ENCODE measurements at regions not wholly inside any gene's neighbourhood (a gene's known extent, or its start where the extent isn't known, plus 50 kb on each side); places are given as distances from the start of the nearest gene placed in this dataset.

DNA sequence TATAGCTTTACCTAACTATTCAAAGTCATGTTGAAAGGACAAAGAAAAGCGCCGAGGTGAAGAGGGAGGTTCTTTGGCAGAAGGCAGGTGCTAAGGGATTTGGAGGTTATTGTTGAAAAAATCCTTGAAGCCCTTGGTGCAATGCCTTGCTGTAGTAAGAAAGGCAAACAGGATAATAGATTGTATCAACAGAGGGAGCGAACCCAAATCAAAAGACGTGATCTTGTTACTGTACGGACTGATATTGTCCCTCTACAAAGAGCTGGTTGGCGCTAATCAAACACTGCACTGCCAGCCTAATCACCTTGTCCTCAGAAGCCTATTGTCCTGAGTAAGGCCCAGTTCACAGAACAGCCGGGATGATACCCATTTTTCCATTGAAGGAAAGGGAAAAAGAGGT is 182.9 kb downstream of the ZIC3 start:
- no peaks in the 10 kb centered on the region for H3K4me1 ChIP-seq (ENCODE audit: insufficient read depth, low read length)
- no peaks in the 10 kb centered on the region for H3K36me3 ChIP-seq (ENCODE audit: insufficient read depth, low read length)
- H3K27me3 ChIP-seq (ENCODE audit: insufficient read depth, low read length), result no peaks in the 10 kb centered on the region
- no peaks in the 10 kb centered on the region for H3K36me3 Mint-ChIP-seq (ENCODE audit: low read depth, unreplicated experiment)
- TF ChIP-seq EZH2 (IDR thresholded peaks at IDR 0.05; ENCODE audit: insufficient read depth, low read length), result no peak
- TF ChIP-seq, protein P1, sequence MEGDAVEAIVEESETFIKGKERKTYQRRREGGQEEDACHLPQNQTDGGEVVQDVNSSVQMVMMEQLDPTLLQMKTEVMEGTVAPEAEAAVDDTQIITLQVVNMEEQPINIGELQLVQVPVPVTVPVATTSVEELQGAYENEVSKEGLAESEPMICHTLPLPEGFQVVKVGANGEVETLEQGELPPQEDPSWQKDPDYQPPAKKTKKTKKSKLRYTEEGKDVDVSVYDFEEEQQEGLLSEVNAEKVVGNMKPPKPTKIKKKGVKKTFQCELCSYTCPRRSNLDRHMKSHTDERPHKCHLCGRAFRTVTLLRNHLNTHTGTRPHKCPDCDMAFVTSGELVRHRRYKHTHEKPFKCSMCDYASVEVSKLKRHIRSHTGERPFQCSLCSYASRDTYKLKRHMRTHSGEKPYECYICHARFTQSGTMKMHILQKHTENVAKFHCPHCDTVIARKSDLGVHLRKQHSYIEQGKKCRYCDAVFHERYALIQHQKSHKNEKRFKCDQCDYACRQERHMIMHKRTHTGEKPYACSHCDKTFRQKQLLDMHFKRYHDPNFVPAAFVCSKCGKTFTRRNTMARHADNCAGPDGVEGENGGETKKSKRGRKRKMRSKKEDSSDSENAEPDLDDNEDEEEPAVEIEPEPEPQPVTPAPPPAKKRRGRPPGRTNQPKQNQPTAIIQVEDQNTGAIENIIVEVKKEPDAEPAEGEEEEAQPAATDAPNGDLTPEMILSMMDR (IDR thresholded peaks at IDR 0.05; ENCODE audit: insufficient read depth, low read depth, low read length), result no peak
- no peaks in the 10 kb centered on the region for H3K79me2 ChIP-seq (ENCODE audit: insufficient read depth, low read length)
- no peak overlapping the region for H3K27ac ChIP-seq (ENCODE audit: low read depth, low read length)
- DNase-seq (ENCODE audit: low read depth) (no peak), FAIRE-seq (peak; percentile 75)
- no peaks in the 10 kb centered on the region for H3K9me3 ChIP-seq (ENCODE audit: insufficient read depth, low read depth, low read length)
- no peak overlapping the region for H3K4me2 ChIP-seq (ENCODE audit: low read length)
- no peak overlapping the region for H3K27ac Mint-ChIP-seq (ENCODE audit: unreplicated experiment)
- H2AFZ ChIP-seq (ENCODE audit: low read depth, low read length), result no peak overlapping the region
- no peaks in the 10 kb centered on the region for H3K4me1 Mint-ChIP-seq (ENCODE audit: low read depth, unreplicated experiment)
- H3K9ac ChIP-seq (ENCODE audit: low read length), result no peak overlapping the region
- H3K27me3 Mint-ChIP-seq (ENCODE audit: low read depth, unreplicated experiment), result no peaks in the 10 kb centered on the region
- no peak overlapping the region for H3K4me3 Mint-ChIP-seq (ENCODE audit: unreplicated experiment)
- H3K4me3 ChIP-seq (ENCODE audit: insufficient read depth, low read depth, low read length), result no peak overlapping the region
- no peaks in the 10 kb centered on the region for H4K20me1 ChIP-seq (ENCODE audit: insufficient read depth, low read length)
- no peaks in the 10 kb centered on the region for H3K9me3 Mint-ChIP-seq (ENCODE audit: unreplicated experiment)

DNA sequence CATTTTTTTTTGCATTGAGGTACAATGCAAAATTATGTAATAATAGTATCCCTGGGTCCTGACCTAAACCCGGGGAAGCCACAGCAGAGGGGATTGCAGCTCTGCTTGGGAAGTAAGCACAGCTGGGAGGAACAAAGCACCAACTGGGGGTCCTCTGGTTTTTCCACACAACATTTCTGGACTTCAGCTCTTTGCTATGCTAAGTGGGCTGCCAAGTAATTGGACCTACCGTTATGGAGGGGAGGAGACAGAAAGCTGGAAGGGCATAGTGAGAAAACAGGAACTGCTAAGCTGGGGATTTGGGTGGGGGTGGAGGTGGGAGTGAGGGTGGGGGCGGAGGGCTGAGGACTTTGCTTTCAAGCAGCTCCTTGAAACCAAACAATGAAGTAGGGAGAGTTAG is 183.3 kb downstream of the ZIC3 start:
- no peak overlapping the region for H3K4me3 ChIP-seq (ENCODE audit: insufficient read depth, low read depth, low read length)
- H3K4me2 ChIP-seq (ENCODE audit: low read length), result no peak overlapping the region
- H3K4me1 ChIP-seq (ENCODE audit: insufficient read depth, low read length), result no peaks in the 10 kb centered on the region
- H3K27ac ChIP-seq (ENCODE audit: low read depth, low read length), result no peak overlapping the region
- no peaks in the 10 kb centered on the region for H3K9me3 Mint-ChIP-seq (ENCODE audit: unreplicated experiment)
- H4K20me1 ChIP-seq (ENCODE audit: insufficient read depth, low read length), result no peaks in the 10 kb centered on the region
- FAIRE-seq (no peak), DNase-seq (ENCODE audit: low read depth) (no peak)
- no peaks in the 10 kb centered on the region for H3K27me3 Mint-ChIP-seq (ENCODE audit: low read depth, unreplicated experiment)
- H3K9me3 ChIP-seq (ENCODE audit: insufficient read depth, low read depth, low read length), result no peaks in the 10 kb centered on the region
- no peaks in the 10 kb centered on the region for H3K27me3 ChIP-seq (ENCODE audit: insufficient read depth, low read length)
- no peak overlapping the region for H3K27ac Mint-ChIP-seq (ENCODE audit: unreplicated experiment)
- H2AFZ ChIP-seq (ENCODE audit: low read depth, low read length), result no peak overlapping the region
- H3K9ac ChIP-seq (ENCODE audit: low read length), result no peak overlapping the region
- H3K79me2 ChIP-seq (ENCODE audit: insufficient read depth, low read length), result no peaks in the 10 kb centered on the region
- H3K4me1 Mint-ChIP-seq (ENCODE audit: low read depth, unreplicated experiment), result no peaks in the 10 kb centered on the region
- no peak overlapping the region for H3K4me3 Mint-ChIP-seq (ENCODE audit: unreplicated experiment)
- no peaks in the 10 kb centered on the region for H3K36me3 Mint-ChIP-seq (ENCODE audit: low read depth, unreplicated experiment)
- TF ChIP-seq EZH2 (IDR thresholded peaks at IDR 0.05; ENCODE audit: insufficient read depth, low read length), result no peak
- TF ChIP-seq, protein P1 (IDR thresholded peaks at IDR 0.05; ENCODE audit: insufficient read depth, low read depth, low read length), result no peak
- H3K36me3 ChIP-seq (ENCODE audit: insufficient read depth, low read length), result no peaks in the 10 kb centered on the region

DNA sequence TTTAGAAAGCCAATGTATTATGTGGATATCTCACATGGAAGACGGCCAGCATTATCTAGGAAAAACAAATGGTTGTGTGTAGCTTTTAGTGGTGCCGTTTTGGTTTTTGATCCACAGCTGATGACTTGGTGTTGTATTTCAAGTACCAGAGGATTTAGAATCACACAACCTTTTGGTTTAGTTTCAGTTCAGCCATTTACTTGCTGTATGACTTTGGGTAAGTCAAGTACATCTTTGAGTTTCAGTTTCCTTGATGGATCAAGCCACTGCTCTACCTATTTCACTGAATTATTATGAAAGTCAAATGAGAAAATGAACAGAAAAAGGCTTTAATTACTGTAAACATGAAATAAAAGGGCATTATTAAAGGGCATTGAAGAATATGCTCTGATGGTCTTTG is 205.6 kb downstream of the ZIC3 start:
- no peak for FAIRE-seq
- Histone ChIP-seq H3K36me3 (ENCODE audit: insufficient read depth, low read length) (no peaks in the 10 kb centered on the region), H3K27me3 (ENCODE audit: insufficient read depth, low read length) (no peaks in the 10 kb centered on the region), H3K4me1 (ENCODE audit: insufficient read depth, low read length) (no peaks in the 10 kb centered on the region), H2AFZ (ENCODE audit: low read depth, low read length) (no peak overlapping the region), H3K4me3 (ENCODE audit: insufficient read depth, low read depth, low read length) (no peak overlapping the region), H3K9me3 (ENCODE audit: insufficient read depth, low read depth, low read length) (no peaks in the 10 kb centered on the region), H3K9ac (ENCODE audit: low read length) (no peak overlapping the region), H3K4me2 (ENCODE audit: low read length) (no peak overlapping the region), H4K20me1 (ENCODE audit: insufficient read depth, low read length) (no peaks in the 10 kb centered on the region), H3K79me2 (ENCODE audit: insufficient read depth, low read length) (no peaks in the 10 kb centered on the region), H3K27ac (ENCODE audit: low read depth, low read length) (no peak overlapping the region)
- no peak for DNase-seq (ENCODE audit: low read depth)
- no peaks in the 10 kb centered on the region for H3K27me3 Mint-ChIP-seq (ENCODE audit: low read depth, unreplicated experiment)
- H3K36me3 Mint-ChIP-seq (ENCODE audit: low read depth, unreplicated experiment), result no peaks in the 10 kb centered on the region
- H3K27ac Mint-ChIP-seq (ENCODE audit: unreplicated experiment), result no peak overlapping the region
- H3K4me1 Mint-ChIP-seq (ENCODE audit: low read depth, unreplicated experiment), result no peaks in the 10 kb centered on the region
- no peak overlapping the region for H3K4me3 Mint-ChIP-seq (ENCODE audit: unreplicated experiment)
- TF ChIP-seq, protein P1 (IDR thresholded peaks at IDR 0.05; ENCODE audit: insufficient read depth, low read depth, low read length), result no peak
- TF ChIP-seq EZH2 (IDR thresholded peaks at IDR 0.05; ENCODE audit: insufficient read depth, low read length), result no peak
- peaks cover 3% of the 10 kb centered on the region for H3K9me3 Mint-ChIP-seq (ENCODE audit: unreplicated experiment)

All from astrocyte (in vitro differentiated cells and primary cell).